AG10803 (cell line): ENCODE measurements at regions not wholly inside any gene's neighbourhood (a gene's known extent, or its start where the extent isn't known, plus 50 kb on each side); places are given as distances from the start of the nearest gene placed in this dataset.

Source experiments
- DNase-seq: peaks from one replicate; pipeline ENCODE4 v3.0.0; 2010; ENCODE audit warnings: low read depth
- H3K4me3 ChIP-seq: 2 replicates; pipeline ENCODE4 v1.5.1; 2011; ENCODE audit warnings: mild to moderate bottlenecking, low read length, control low read depth
- CTCF ChIP-seq: conservative IDR thresholded peaks from 2 replicates; pipeline ENCODE4 v1.5.1; 2011; ENCODE audit warnings: mild to moderate bottlenecking, low read length, control low read depth, inconsistent platforms

GRCh38 chr1:25096307-25097150, 135.8 kb downstream of the SYF2 start:
- no peak for TF ChIP-seq CTCF
- DNase-seq = peak; percentile 39
- H3K4me3 ChIP-seq = no peak overlapping the region

GRCh38 chr1:25095635-25096200, 136.6 kb downstream of the SYF2 start:
- DNase-seq = no peak
- no peak for TF ChIP-seq CTCF
- no peak overlapping the region for H3K4me3 ChIP-seq

- no peak for DNase-seq
- no peak overlapping the region for H3K4me3 ChIP-seq
- TF ChIP-seq CTCF = no peak
Measured at GRCh38 chr1:25094995-25095394, 137.3 kb downstream of the SYF2 start.

GRCh38 chr1:25094229-25094628, 138.1 kb downstream of the SYF2 start:
- TF ChIP-seq CTCF = no peak
- no peak overlapping the region for H3K4me3 ChIP-seq
- DNase-seq = no peak

- no peak overlapping the region for H3K4me3 ChIP-seq
- peak; percentile 10 for DNase-seq
- no peak for TF ChIP-seq CTCF
Measured at GRCh38 chr1:25091658-25092057, 140.6 kb downstream of the SYF2 start.

- DNase-seq = no peak
- H3K4me3 ChIP-seq = no peak overlapping the region
- no peak for TF ChIP-seq CTCF
Measured at GRCh38 chr1:25090707-25091422, 141.4 kb downstream of the SYF2 start.
